ENCODE measurements at regions not wholly inside any gene's neighbourhood (a gene's known extent, or its start where the extent isn't known, plus 50 kb on each side); places are given as distances from the start of the nearest gene placed in this dataset.

DNA sequence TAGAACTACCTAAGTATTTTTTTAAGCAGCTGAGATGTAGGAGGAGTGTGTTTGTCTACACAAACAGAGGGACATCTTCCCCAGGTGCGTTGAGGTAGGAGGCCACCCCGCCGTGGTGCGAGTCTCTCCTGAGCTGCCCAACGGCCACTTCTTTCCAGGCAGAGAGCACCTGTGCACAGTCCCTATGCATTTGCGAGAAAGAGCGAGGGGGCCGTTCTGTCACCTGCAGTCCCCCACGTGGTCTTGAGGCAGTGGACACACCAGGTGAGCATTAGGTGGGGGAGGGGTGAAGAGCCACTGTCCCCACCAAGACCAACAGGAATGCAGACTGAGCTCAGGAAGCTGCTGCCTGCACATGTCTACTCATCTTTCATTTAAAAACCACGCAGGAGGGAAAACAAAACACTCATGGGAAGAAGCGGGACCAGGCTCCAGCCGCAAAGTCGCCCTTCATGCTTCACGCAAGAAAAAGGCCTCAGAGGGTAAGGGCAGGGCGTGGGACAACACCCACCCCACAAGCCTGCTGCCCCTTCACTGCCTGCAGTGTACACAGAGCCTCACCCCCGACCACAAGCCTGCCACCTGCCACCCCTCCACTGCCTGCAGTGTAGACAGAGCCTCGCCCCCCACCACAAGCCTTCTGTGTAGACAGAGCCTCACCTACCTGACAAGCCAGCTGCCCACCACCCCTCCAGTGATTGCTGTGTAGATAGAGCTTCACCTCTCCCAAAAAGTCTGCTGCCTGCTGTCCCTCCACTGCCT is 142.0 kb downstream of the DLL1 start:
- TF ChIP-seq, protein P1, sequence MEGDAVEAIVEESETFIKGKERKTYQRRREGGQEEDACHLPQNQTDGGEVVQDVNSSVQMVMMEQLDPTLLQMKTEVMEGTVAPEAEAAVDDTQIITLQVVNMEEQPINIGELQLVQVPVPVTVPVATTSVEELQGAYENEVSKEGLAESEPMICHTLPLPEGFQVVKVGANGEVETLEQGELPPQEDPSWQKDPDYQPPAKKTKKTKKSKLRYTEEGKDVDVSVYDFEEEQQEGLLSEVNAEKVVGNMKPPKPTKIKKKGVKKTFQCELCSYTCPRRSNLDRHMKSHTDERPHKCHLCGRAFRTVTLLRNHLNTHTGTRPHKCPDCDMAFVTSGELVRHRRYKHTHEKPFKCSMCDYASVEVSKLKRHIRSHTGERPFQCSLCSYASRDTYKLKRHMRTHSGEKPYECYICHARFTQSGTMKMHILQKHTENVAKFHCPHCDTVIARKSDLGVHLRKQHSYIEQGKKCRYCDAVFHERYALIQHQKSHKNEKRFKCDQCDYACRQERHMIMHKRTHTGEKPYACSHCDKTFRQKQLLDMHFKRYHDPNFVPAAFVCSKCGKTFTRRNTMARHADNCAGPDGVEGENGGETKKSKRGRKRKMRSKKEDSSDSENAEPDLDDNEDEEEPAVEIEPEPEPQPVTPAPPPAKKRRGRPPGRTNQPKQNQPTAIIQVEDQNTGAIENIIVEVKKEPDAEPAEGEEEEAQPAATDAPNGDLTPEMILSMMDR (IDR thresholded peaks at IDR 0.05; ENCODE audit: poor library complexity): no peak
- no peak for TF ChIP-seq EZH2phosphoT487 (IDR thresholded peaks at IDR 0.05; ENCODE audit: low read depth, severe bottlenecking, unreplicated experiment)
